GM12878 (cell line): ENCODE measurements at regions not wholly inside any gene's neighbourhood (a gene's known extent, or its start where the extent isn't known, plus 50 kb on each side); places are given as distances from the start of the nearest gene placed in this dataset.

ENCODE experiments used
- ATAC-seq: fragments of 200-7000 bp; cut with Tn5 transposase; 3 replicates; pipeline ENCODE4 v1.9.1; 2020; ENCODE audit warnings: mild to moderate bottlenecking, moderate library complexity
- BruUV-seq: library from RNA; stranded (reverse); fragments of 400-500 nt; replicated peaks from 2 replicates; lab custom pipeline; 2021; lab: Mats Ljungman, UMichigan
- CTCF ChIA-PET: fragments of 300-600 bp; sonication (Branson Sonifier 250); formaldehyde crosslinking; extraction: SDS; loops from one replicate; lab custom pipeline; 2021; ENCODE audit warnings: inconsistent platforms; lab: Yijun Ruan, JAX
- POLR2A ChIA-PET: fragments of 350-600 bp; formaldehyde crosslinking; extraction: SDS; loops from one replicate; lab custom pipeline; 2021; ENCODE audit warnings: inconsistent platforms; lab: Charles Lee
- RAD21 ChIA-PET: fragments of 300-600 bp; sonication (Branson Sonifier 250); formaldehyde crosslinking; loops from one replicate; lab custom pipeline; 2023; ENCODE audit warnings: antibody characterized with exemption; ENCODE audit not compliant: unreplicated experiment; lab: Charles Lee
- SMC1A ChIA-PET: fragments of 300-600 bp; sonication (Branson Sonifier 250); formaldehyde crosslinking; loops from one replicate; lab custom pipeline; 2023; ENCODE audit not compliant: unreplicated experiment, uncharacterized antibody; lab: Charles Lee
- DNase-seq: peaks from one replicate; pipeline ENCODE4 v3.0.0-alpha.2; 2011; ENCODE audit warnings: low read depth, low spot score
- FAIRE-seq: peaks from 3 replicates; lab custom pipeline; 2011; peaks lifted over from hg19 to GRCh38; lab: Jason Lieb, UNC
- H2AFZ ChIP-seq: 2 replicates; pipeline ENCODE4 v1.6.0; 2011; ENCODE audit warnings: low read depth, low read length, control low read depth; ENCODE audit not compliant: control insufficient read depth
- H3K27ac ChIP-seq: 2 replicates; pipeline ENCODE4 v1.5.1; 2011; ENCODE audit warnings: control low read depth; ENCODE audit not compliant: control insufficient read depth, insufficient read depth
- H3K27me3 ChIP-seq, 2 experiments: replicated peaks in 1 of 2; 2 replicates each; pipeline versions ENCODE4 v1.6.0 to v1.6.1; 2011; ENCODE audit warnings: low read length in 1 of 2; ENCODE audit not compliant: control insufficient read depth in 2 of 2, insufficient read depth in 2 of 2
- H3K36me3 ChIP-seq, 2 experiments: 2 replicates each; pipeline ENCODE4 v1.5.1; 2011; ENCODE audit warnings: low read length in 1 of 2; ENCODE audit not compliant: control insufficient read depth in 2 of 2, insufficient read depth in 2 of 2
- H3K4me1 ChIP-seq: 2 replicates; pipeline ENCODE4 v1.6.1; 2011; ENCODE audit warnings: mild to moderate bottlenecking, low read length, moderate library complexity, mixed read lengths; ENCODE audit not compliant: control insufficient read depth, insufficient read depth
- H3K4me2 ChIP-seq: 2 replicates; pipeline ENCODE4 v1.6.0; 2011; ENCODE audit warnings: control low read depth; ENCODE audit not compliant: control insufficient read depth, insufficient read depth
- H3K4me3 ChIP-seq: fragments of 200-600 bp; sonication (generic); 2 replicates; pipeline ENCODE4 v1.5.1; 2016
- H3K79me2 ChIP-seq: 2 replicates; pipeline ENCODE4 v1.6.0; 2011; ENCODE audit warnings: low read length; ENCODE audit not compliant: control insufficient read depth, insufficient read depth
- H3K9ac ChIP-seq: 2 replicates; pipeline ENCODE4 v1.8.0; 2011; ENCODE audit warnings: low read length, control low read depth, mixed read lengths; ENCODE audit not compliant: control insufficient read depth, insufficient read depth
- H3K9me3 ChIP-seq: replicated peaks from 3 replicates; pipeline ENCODE4 v1.5.1; 2011; ENCODE audit warnings: mild to moderate bottlenecking, low read length; ENCODE audit not compliant: control insufficient read depth, insufficient read depth
- H4K20me1 ChIP-seq: 2 replicates; pipeline ENCODE4 v1.6.0; 2011; ENCODE audit not compliant: control insufficient read depth, insufficient read depth
- ASH2L ChIP-seq: fragments of 300-600, 200-600 bp; sonication (generic); IDR thresholded peaks from 2 replicates; pipeline ENCODE4 v1.6.1; 2017; ENCODE audit warnings: low read depth, mild to moderate bottlenecking, borderline replicate concordance
- BACH1 ChIP-seq: fragments of 450-650 bp; IDR thresholded peaks from 2 replicates; pipeline ENCODE4 v1.6.1; 2017; ENCODE audit warnings: mild to moderate bottlenecking, borderline replicate concordance
- CEBPB ChIP-seq, 2 experiments: fragments of 150-350 bp in 1 of 2; IDR thresholded peaks; 2 replicates each; pipeline ENCODE4 v1.6.1; 2012 to 2014; ENCODE audit warnings: low read depth in 2 of 2, low read length in 2 of 2, borderline replicate concordance in 1 of 2, inconsistent platforms in 1 of 2
- EZH2 ChIP-seq: IDR thresholded peaks from 2 replicates; pipeline ENCODE4 v1.6.1; 2012; ENCODE audit warnings: low read depth, mild to moderate bottlenecking, control low read depth, inconsistent platforms, low read length, borderline replicate concordance; ENCODE audit not compliant: control insufficient read depth
- FOS ChIP-seq: IDR thresholded peaks from 3 replicates; pipeline ENCODE4 v1.6.1; 2011; ENCODE audit warnings: borderline replicate concordance; ENCODE audit not compliant: insufficient read length; ENCODE audit errors: extremely low read depth
- FOXM1 ChIP-seq: IDR thresholded peaks from 2 replicates; pipeline ENCODE4 v1.6.1; 2012; ENCODE audit warnings: low read depth, mild to moderate bottlenecking, inconsistent platforms, low read length, moderate library complexity
- IRF4 ChIP-seq: IDR thresholded peaks from 2 replicates; pipeline ENCODE4 v1.6.1; 2011; ENCODE audit warnings: low read depth, low read length
- KLF5 ChIP-seq: fragments of 450-650 bp; IDR thresholded peaks from 2 replicates; pipeline ENCODE4 v1.6.1; 2014; ENCODE audit warnings: mild to moderate bottlenecking; ENCODE audit not compliant: partially characterized antibody
- MEF2B ChIP-seq: fragments of 450-650 bp; IDR thresholded peaks from 2 replicates; pipeline ENCODE4 v1.6.1; 2018; ENCODE audit warnings: mild to moderate bottlenecking, moderate library complexity; ENCODE audit not compliant: partially characterized antibody, poor library complexity, severe bottlenecking
- MTA3 ChIP-seq: IDR thresholded peaks from 2 replicates; pipeline ENCODE4 v1.6.1; 2012; ENCODE audit warnings: low read length, inconsistent platforms, borderline replicate concordance
- NFXL1 ChIP-seq: fragments of 450-650 bp; IDR thresholded peaks from 2 replicates; pipeline ENCODE4 v1.6.1; 2017; ENCODE audit warnings: antibody characterized with exemption, mild to moderate bottlenecking, borderline replicate concordance
- NFYB ChIP-seq: IDR thresholded peaks from 2 replicates; pipeline ENCODE4 v1.6.1; 2011; ENCODE audit warnings: low read depth, mild to moderate bottlenecking, low read length, improper control_type of control experiment, moderate library complexity; ENCODE audit not compliant: insufficient read depth
- NKRF ChIP-seq: fragments of 450-650 bp; conservative IDR thresholded peaks from 2 replicates; pipeline ENCODE4 v1.6.1; 2017; ENCODE audit warnings: mild to moderate bottlenecking, moderate library complexity
- POLR2AphosphoS2 ChIP-seq: IDR thresholded peaks from 2 replicates; pipeline ENCODE4 v1.6.1; 2011; ENCODE audit warnings: low read depth, mild to moderate bottlenecking, low read length, improper control_type of control experiment, moderate library complexity
- RAD21 ChIP-seq: IDR thresholded peaks from 2 replicates; pipeline ENCODE4 v1.6.1; 2011; ENCODE audit warnings: mild to moderate bottlenecking, low read depth, low read length, moderate library complexity; ENCODE audit not compliant: insufficient read depth
- RBBP5 ChIP-seq: fragments of 200-600 bp; sonication (generic); conservative IDR thresholded peaks from 2 replicates; pipeline ENCODE4 v1.6.1; 2016
- SKIL ChIP-seq: fragments of 450-650 bp; IDR thresholded peaks from 2 replicates; pipeline ENCODE4 v1.6.1; 2017; ENCODE audit warnings: mild to moderate bottlenecking, low read depth, inconsistent platforms; ENCODE audit not compliant: poor library complexity, severe bottlenecking
- SMAD5 ChIP-seq: IDR thresholded peaks from 2 replicates; pipeline ENCODE4 v1.6.1; 2016; ENCODE audit warnings: antibody characterized with exemption, low read depth
- ZNF384 ChIP-seq: IDR thresholded peaks from 2 replicates; pipeline ENCODE4 v1.6.1; 2012; ENCODE audit warnings: low read depth, mild to moderate bottlenecking, low read length, improper control_type of control experiment, borderline replicate concordance
- WGBS: methylation state at CpG from one replicate; pipeline ENCODE4 v1.1.6; 2016; ENCODE audit warnings: low lambda C conversion rate; ENCODE audit not compliant: insufficient replicate concordance, insufficient coverage; ENCODE audit errors: missing lambda C conversion rate; 5-methylcytosine and 5-hydroxymethylcytosine counted together
- in situ Hi-C: fragments of 300-500 bp; cut with MboI; formaldehyde crosslinking; loops from 9 replicates; pipeline ENCODE4 v1.14.3; 2018; ENCODE audit warnings: mixed read lengths
- intact Hi-C: fragments of 100-400 bp; cut with micrococcal nuclease; formaldehyde crosslinking; loops from one replicate; pipeline ENCODE4 v1.14.2; 2022; ENCODE audit not compliant: unreplicated experiment

GRCh38 chr2:144751142-144751905 is 231.4 kb upstream of the ZEB2 start:
- Histone ChIP-seq H3K4me2 (no peak overlapping the region), H2AFZ (no peak overlapping the region), H3K4me3 (no peak overlapping the region), H3K79me2 (no peaks in the 10 kb centered on the region), H3K36me3 (no peaks in the 10 kb centered on the region)
- POLR2A ChIA-PET, result no interaction called here
- DNase-seq, result no peak
- WGBS, result 16% methylated on average over 3 of the region's 3 CpGs
- TF ChIP-seq EZH2 (no peak), NFXL1 (no peak), NFYB (no peak), FOS (no peak), RBBP5 (no peak), BACH1 (no peak), ZNF384 (no peak), MTA3 (no peak), SKIL (no peak), POLR2AphosphoS2 (no peak), MEF2B (no peak), KLF5 (no peak), IRF4 (no peak), SMAD5 (no peak), RAD21 (no peak), FOXM1 (no peak), NKRF (no peak), ASH2L (no peak), CEBPB (IDR thresholded peaks at IDR 0.05; ENCODE audit: borderline replicate concordance in 1 of 2, low read depth in 2 of 2, low read length in 2 of 2) (no peak)
- TF ChIP-seq, all 136 proteins: peak for 0
- ChIA-PET CTCF (no interaction called here), SMC1A (no interaction called here), RAD21 (no interaction called here)
- Histone ChIP-seq H3K27ac (no peak overlapping the region), H3K9me3 (no peaks in the 10 kb centered on the region; the same call in 2 of the 3 replicates), H3K27me3 (no peaks in the 10 kb centered on the region; a peak in 1 of 4 replicates), H3K4me1 (no peaks in the 10 kb centered on the region), H4K20me1 (no peaks in the 10 kb centered on the region), H3K9ac (no peak overlapping the region)
- BruUV-seq, result no TSS peak
- ATAC-seq, result no peak
- intact Hi-C loops (no loop called here), in situ Hi-C loops (no loop called here)
- no peak for FAIRE-seq
